GM23248 (cell line): ENCODE measurements at regions not wholly inside any gene's neighbourhood (a gene's known extent, or its start where the extent isn't known, plus 50 kb on each side); places are given as distances from the start of the nearest gene placed in this dataset.
"Not testable (repeated sequence)": the region's sequence is repeated elsewhere in the genome, so short reads cannot be mapped to it uniquely, and the experiment has no call there.

Source experiments
- DNase-seq: peaks from one replicate; pipeline ENCODE4 v3.0.0-alpha.2; 2015
- H2AFZ ChIP-seq: fragments of 200-600 bp; sonication (generic); 2 replicates; pipeline ENCODE4 v1.6.1; 2016; ENCODE audit warnings: antibody characterized with exemption
- H3F3A ChIP-seq: fragments of 200-600 bp; sonication (generic); 2 replicates; pipeline ENCODE4 v1.6.1; 2016; ENCODE audit warnings: mild to moderate bottlenecking, antibody characterized with exemption, mixed run types; ENCODE audit not compliant: insufficient read depth
- H3K27ac ChIP-seq: fragments of 200-600 bp; sonication (generic); 2 replicates; pipeline ENCODE4 v1.5.1; 2016; ENCODE audit warnings: mild to moderate bottlenecking
- H3K27me3 ChIP-seq: fragments of 200-600 bp; sonication (generic); replicated peaks from 2 replicates; pipeline ENCODE4 v1.6.1; 2016; ENCODE audit warnings: mild to moderate bottlenecking; ENCODE audit not compliant: insufficient read depth
- H3K36me3 ChIP-seq: fragments of 200-600 bp; sonication (generic); 2 replicates; pipeline ENCODE4 v1.6.1; 2016; ENCODE audit warnings: low read depth, mild to moderate bottlenecking
- H3K4me1 ChIP-seq: fragments of 200-600 bp; sonication (generic); 2 replicates; pipeline ENCODE4 v1.6.1; 2016; ENCODE audit warnings: mild to moderate bottlenecking; ENCODE audit not compliant: insufficient read depth
- H3K4me2 ChIP-seq: fragments of 200-600 bp; sonication (generic); one replicate; pipeline ENCODE4 v1.6.1; 2016; ENCODE audit warnings: mild to moderate bottlenecking; ENCODE audit not compliant: unreplicated experiment
- H3K4me3 ChIP-seq: fragments of 200-600 bp; sonication (generic); 2 replicates; pipeline ENCODE4 v1.5.1; 2016; ENCODE audit warnings: mild to moderate bottlenecking
- H3K79me2 ChIP-seq: fragments of 200-600 bp; sonication (generic); 2 replicates; pipeline ENCODE4 v1.6.1; 2016; ENCODE audit warnings: mild to moderate bottlenecking; ENCODE audit not compliant: insufficient read depth
- H3K9ac ChIP-seq: fragments of 200-600 bp; sonication (generic); 2 replicates; pipeline ENCODE4 v1.6.1; 2016; ENCODE audit warnings: mild to moderate bottlenecking
- H3K9me2 ChIP-seq: fragments of 200-600 bp; sonication (generic); 2 replicates; pipeline ENCODE4 v1.6.1; 2016; ENCODE audit warnings: mixed run types, mild to moderate bottlenecking, moderate library complexity; ENCODE audit not compliant: insufficient read depth
- H3K9me3 ChIP-seq: fragments of 200-600 bp; sonication (generic); one replicate; pipeline ENCODE4 v1.6.1; 2017; ENCODE audit warnings: low read depth
- H4K20me1 ChIP-seq: fragments of 200-600 bp; sonication (generic); 2 replicates; pipeline ENCODE4 v1.6.0; 2016; ENCODE audit not compliant: insufficient read depth
- EZH2 ChIP-seq: fragments of 200-600 bp; sonication (generic); IDR thresholded peaks from 2 replicates; pipeline ENCODE4 v1.6.1; 2018; ENCODE audit warnings: antibody characterized with exemption, mild to moderate bottlenecking; ENCODE audit not compliant: insufficient read depth, poor library complexity, severe bottlenecking
- EZH2phosphoT487 ChIP-seq: fragments of 200-600 bp; sonication (generic); IDR thresholded peaks from 2 replicates; pipeline ENCODE4 v1.6.1; 2018; ENCODE audit warnings: antibody characterized with exemption, moderate library complexity, mild to moderate bottlenecking, low read depth; ENCODE audit not compliant: insufficient read depth
- WGBS, 2 experiments: methylation state at CpG; one replicate each; pipeline ENCODE4 v1.1.6; 2015 to 2017; ENCODE audit warnings: low lambda C conversion rate in 2 of 2, low coverage in 1 of 2; ENCODE audit errors: missing lambda C conversion rate in 2 of 2; 5-methylcytosine and 5-hydroxymethylcytosine counted together
- in situ Hi-C: fragments of 300-500 bp; cut with MboI; formaldehyde crosslinking; loops from 2 replicates; pipeline ENCODE4 v1.15.0; 2020

DNA sequence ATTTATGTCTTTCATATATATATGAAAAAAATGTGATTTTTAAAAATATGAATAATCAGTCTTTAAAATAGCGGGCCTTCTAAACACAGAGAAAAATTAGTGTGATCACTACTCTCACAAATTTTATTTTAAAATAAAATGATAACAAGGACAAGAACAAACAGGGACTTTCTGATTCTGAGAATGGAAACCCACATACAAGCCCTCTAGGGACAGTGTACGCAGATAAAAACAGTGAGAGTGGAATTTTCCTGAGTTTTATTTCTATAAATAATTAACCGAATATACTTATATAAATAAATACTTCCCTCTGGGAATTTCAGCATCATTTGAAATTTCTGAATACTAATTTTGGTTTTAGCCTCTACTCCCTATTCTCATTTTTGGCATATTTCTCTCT, 201.4 kb upstream of the CBLB start:
- in situ Hi-C loops, result no loop called here
- no peaks in the 10 kb centered on the region for H3K9me3 ChIP-seq
- no peak overlapping the region for H3K27ac ChIP-seq
- H4K20me1 ChIP-seq, result no peaks in the 10 kb centered on the region
- no peaks in the 10 kb centered on the region for H3K36me3 ChIP-seq
- no peak overlapping the region for H3K9ac ChIP-seq
- DNase-seq, result no peak
- no peaks in the 10 kb centered on the region for H3K27me3 ChIP-seq
- H3K4me1 ChIP-seq, result peaks cover 4% of the 10 kb centered on the region; the same call in 1 of the 2 replicates
- no peak overlapping the region for H2AFZ ChIP-seq
- TF ChIP-seq EZH2phosphoT487 (no peak), EZH2 (no peak)
- 97 to 98% methylated on average over 3 of the region's 3 CpGs for WGBS, 2 experiments
- no peak overlapping the region for H3K4me3 ChIP-seq
- no peaks in the 10 kb centered on the region for H3K79me2 ChIP-seq
- H3K4me2 ChIP-seq, result no peak overlapping the region
- no peaks in the 10 kb centered on the region for H3F3A ChIP-seq
- no peaks in the 10 kb centered on the region for H3K9me2 ChIP-seq

GRCh38 chr3:106071306-106071705, 202.5 kb upstream of the CBLB start:
- no peak for TF ChIP-seq EZH2phosphoT487
- no peak for TF ChIP-seq EZH2
- Histone ChIP-seq H3K9me2 (no peaks in the 10 kb centered on the region), H2AFZ (no peak overlapping the region), H3K4me3 (no peak overlapping the region), H4K20me1 (no peaks in the 10 kb centered on the region), H3K4me1 (peaks cover 4% of the 10 kb centered on the region; the same call in 1 of the 2 replicates), H3K79me2 (no peaks in the 10 kb centered on the region), H3K9ac (no peak overlapping the region), H3K27ac (no peak overlapping the region), H3K4me2 (no peak overlapping the region), H3K9me3 (no peaks in the 10 kb centered on the region), H3K27me3 (no peaks in the 10 kb centered on the region), H3K36me3 (no peaks in the 10 kb centered on the region), H3F3A (no peaks in the 10 kb centered on the region)
- in situ Hi-C loops, result no loop called here
- no peak for DNase-seq
- WGBS, 2 experiments, result 86% methylated on average over 4 of the region's 4 CpGs

DNA sequence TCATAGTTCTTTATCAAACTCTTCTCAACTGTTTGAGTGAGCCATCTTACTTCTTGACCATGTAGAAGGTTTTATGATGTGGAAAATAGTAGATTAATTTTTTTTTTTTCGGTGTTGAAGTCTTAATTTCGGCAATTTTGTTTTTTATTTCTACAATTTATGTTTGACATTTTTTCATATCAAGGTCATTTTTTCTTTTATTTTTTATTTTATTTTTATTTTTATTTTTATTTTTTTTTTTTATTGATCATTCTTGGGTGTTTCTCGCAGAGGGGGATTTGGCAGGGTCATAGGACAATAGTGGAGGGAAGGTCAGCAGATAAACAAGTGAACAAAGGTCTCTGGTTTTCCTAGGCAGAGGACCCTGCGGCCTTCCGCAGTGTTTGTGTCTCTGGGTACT, 203.8 kb upstream of the CBLB start:
- H3K27ac ChIP-seq, H4K20me1 ChIP-seq, H3K27me3 ChIP-seq, H3K9me3 ChIP-seq, H3F3A ChIP-seq, DNase-seq, H3K4me3 ChIP-seq, H3K79me2 ChIP-seq, H3K4me1 ChIP-seq, in situ Hi-C loops, H2AFZ ChIP-seq, H3K9ac ChIP-seq, H3K36me3 ChIP-seq, H3K4me2 ChIP-seq, H3K9me2 ChIP-seq: not testable (repeated sequence)
- 89 to 99% methylated on average over 3 of the region's 5 CpGs for WGBS, 2 experiments

DNA sequence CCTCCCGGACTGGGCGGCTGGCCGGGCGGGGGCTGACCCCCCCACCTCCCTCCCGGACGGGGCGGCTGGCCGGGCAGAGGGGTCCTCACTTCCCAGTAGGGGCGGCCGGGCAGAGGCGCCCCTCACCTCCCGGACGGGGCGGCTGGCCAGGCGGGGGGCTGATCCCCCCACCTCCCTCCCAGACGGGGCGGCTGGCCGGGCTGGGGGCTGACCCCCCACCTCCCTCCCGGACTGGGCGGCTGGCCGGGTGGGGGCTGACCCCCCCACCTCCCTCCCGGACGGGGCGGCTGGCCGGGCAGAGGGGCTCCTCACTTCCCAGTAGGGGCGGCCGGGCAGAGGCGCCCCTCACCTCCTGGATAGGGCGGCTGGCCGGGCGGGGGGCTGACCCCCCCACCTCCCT, 205.0 kb upstream of the CBLB start:
- H3K4me1 ChIP-seq, H3K27me3 ChIP-seq, H3K36me3 ChIP-seq, H3K27ac ChIP-seq, DNase-seq, in situ Hi-C loops, H3K9me3 ChIP-seq, H3K9ac ChIP-seq, H3F3A ChIP-seq, H3K4me3 ChIP-seq, H3K9me2 ChIP-seq, H2AFZ ChIP-seq, H4K20me1 ChIP-seq, H3K79me2 ChIP-seq, H3K4me2 ChIP-seq: not testable (repeated sequence)
- 77% methylated on average over 11 of the region's 31 CpGs; no CpG with 5 or more reads in 1 of the 2 experiments for WGBS, 2 experiments

GRCh38 chr3:106075731-106076130, 206.9 kb upstream of the CBLB start:
- WGBS, 2 experiments, result 91 to 95% methylated on average over 2 to 5 of the region's 5 CpGs
- H3K79me2 ChIP-seq, H3K9me3 ChIP-seq, H3K4me2 ChIP-seq, H3F3A ChIP-seq, H3K27ac ChIP-seq, H3K4me3 ChIP-seq, H3K36me3 ChIP-seq, H3K9ac ChIP-seq, DNase-seq, H4K20me1 ChIP-seq, H2AFZ ChIP-seq, H3K27me3 ChIP-seq, H3K9me2 ChIP-seq, H3K4me1 ChIP-seq, in situ Hi-C loops: not testable (repeated sequence)
